Calu3 (cell line): ENCODE measurements at regions not wholly inside any gene's neighbourhood (a gene's known extent, or its start where the extent isn't known, plus 50 kb on each side); places are given as distances from the start of the nearest gene placed in this dataset.

Source experiments
- BruUV-seq: library from RNA; stranded (reverse); fragments of 400-500 nt; replicated peaks from 2 replicates; lab custom pipeline; 2021; lab: Mats Ljungman, UMichigan
- CTCF ChIA-PET: fragments of 300-600 bp; sonication (Branson Sonifier 250); formaldehyde crosslinking; loops from one replicate; lab custom pipeline; 2022; ENCODE audit warnings: antibody characterized with exemption; lab: Charles Lee
- DNase-seq: peaks from one replicate; pipeline ENCODE4 v3.0.0; 2022
- H3K27ac Mint-ChIP-seq: one replicate; pipeline ENCODE4 v1.8.0; 2022; ENCODE audit warnings: mixed read lengths; ENCODE audit not compliant: unreplicated experiment
- H3K27me3 Mint-ChIP-seq: one replicate; pipeline ENCODE4 v1.8.0; 2022; ENCODE audit warnings: mixed read lengths; ENCODE audit not compliant: unreplicated experiment
- H3K36me3 Mint-ChIP-seq: one replicate; pipeline ENCODE4 v1.8.0; 2022; ENCODE audit warnings: mild to moderate bottlenecking, moderate library complexity, mixed read lengths; ENCODE audit not compliant: insufficient read depth, unreplicated experiment
- H3K4me1 Mint-ChIP-seq: one replicate; pipeline ENCODE4 v1.8.0; 2022; ENCODE audit warnings: mild to moderate bottlenecking, low read depth, mixed read lengths; ENCODE audit not compliant: unreplicated experiment
- H3K4me3 Mint-ChIP-seq: one replicate; pipeline ENCODE4 v1.8.0; 2022; ENCODE audit warnings: mild to moderate bottlenecking, low read depth, moderate library complexity, mixed read lengths; ENCODE audit not compliant: unreplicated experiment
- H3K9me3 Mint-ChIP-seq: one replicate; pipeline ENCODE4 v1.8.0; 2022; ENCODE audit warnings: low read depth, mixed read lengths; ENCODE audit not compliant: unreplicated experiment
- intact Hi-C: fragments of 100-400 bp; cut with micrococcal nuclease; formaldehyde crosslinking; loops from one replicate; pipeline ENCODE4 v1.10.0; 2022; ENCODE audit not compliant: unreplicated experiment
- TF ChIP-seq, protein P1 (sequence below): fragments of 200-600 bp; IDR thresholded peaks from one replicate; pipeline ENCODE4 v1.8.0; 2022; ENCODE audit warnings: antibody characterized with exemption; ENCODE audit not compliant: unreplicated experiment

DNA sequence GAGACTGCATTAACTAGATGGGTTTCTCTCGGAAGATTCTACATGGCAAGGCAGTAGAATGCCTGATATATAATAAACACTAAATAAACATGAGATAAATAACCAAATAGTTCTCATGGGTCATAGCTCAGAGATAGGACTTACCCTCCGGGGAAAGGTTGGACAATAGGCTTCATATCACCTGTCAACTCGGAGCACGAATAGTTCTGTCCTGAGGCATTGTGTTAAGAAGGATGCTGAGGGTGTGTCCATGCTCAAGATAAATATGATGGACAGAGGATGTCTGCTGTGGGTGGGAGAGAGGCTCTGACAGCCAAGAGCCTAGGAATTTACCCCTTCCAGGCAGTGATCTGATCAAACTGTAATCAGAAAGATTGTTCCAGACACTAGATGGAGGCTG, 474.0 kb downstream of the MIAT start:
- Mint-ChIP-seq H3K36me3 (no peaks in the 10 kb centered on the region), H3K4me1 (peaks cover 54% of the 10 kb centered on the region), H3K4me3 (no peak overlapping the region), H3K27me3 (no peaks in the 10 kb centered on the region), H3K9me3 (no peaks in the 10 kb centered on the region), H3K27ac (no peak overlapping the region)
- intact Hi-C loops: no loop called here
- TF ChIP-seq, protein P1, sequence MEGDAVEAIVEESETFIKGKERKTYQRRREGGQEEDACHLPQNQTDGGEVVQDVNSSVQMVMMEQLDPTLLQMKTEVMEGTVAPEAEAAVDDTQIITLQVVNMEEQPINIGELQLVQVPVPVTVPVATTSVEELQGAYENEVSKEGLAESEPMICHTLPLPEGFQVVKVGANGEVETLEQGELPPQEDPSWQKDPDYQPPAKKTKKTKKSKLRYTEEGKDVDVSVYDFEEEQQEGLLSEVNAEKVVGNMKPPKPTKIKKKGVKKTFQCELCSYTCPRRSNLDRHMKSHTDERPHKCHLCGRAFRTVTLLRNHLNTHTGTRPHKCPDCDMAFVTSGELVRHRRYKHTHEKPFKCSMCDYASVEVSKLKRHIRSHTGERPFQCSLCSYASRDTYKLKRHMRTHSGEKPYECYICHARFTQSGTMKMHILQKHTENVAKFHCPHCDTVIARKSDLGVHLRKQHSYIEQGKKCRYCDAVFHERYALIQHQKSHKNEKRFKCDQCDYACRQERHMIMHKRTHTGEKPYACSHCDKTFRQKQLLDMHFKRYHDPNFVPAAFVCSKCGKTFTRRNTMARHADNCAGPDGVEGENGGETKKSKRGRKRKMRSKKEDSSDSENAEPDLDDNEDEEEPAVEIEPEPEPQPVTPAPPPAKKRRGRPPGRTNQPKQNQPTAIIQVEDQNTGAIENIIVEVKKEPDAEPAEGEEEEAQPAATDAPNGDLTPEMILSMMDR: no peak
- no TSS peak for BruUV-seq
- DNase-seq: no peak
- CTCF ChIA-PET: interaction anchor here (1.3 kb wide), 1 partner anchor 18 kb away, joined by 3 read pairs; no protein-coding TSS in a partner anchor

DNA sequence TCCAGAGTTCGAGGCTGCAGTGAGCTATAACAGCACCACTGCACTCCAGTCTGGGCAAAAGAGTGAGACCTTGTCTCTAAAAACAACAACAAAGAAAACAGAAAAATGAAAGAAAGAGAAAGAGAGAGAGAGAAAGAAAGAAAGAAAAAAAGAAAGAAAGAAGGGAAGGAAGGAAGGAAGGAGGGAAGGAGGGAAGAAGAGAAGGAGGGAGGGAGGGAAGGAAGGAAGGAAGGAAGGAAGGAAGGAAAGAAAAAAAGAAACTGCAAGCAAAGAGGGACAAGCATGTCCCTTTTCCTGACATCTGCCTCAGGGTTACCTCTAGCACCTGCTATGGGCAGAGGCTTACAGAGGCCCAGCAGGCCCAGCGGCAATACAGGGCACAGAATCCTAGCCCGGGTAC, 475.0 kb downstream of the MIAT start:
- Mint-ChIP-seq H3K4me1 (peaks cover 55% of the 10 kb centered on the region), H3K36me3 (no peaks in the 10 kb centered on the region), H3K27me3 (no peaks in the 10 kb centered on the region), H3K9me3 (no peaks in the 10 kb centered on the region), H3K4me3 (no peak overlapping the region), H3K27ac (peak overlapping the region; percentile 2)
- CTCF ChIA-PET: interaction anchor here (0.6 to 0.7 kb wide), 2 partner anchors 46 to 492 kb away, joined by 7 to 9 read pairs; no protein-coding TSS in a partner anchor
- BruUV-seq: no TSS peak
- TF ChIP-seq, protein P1: no peak
- intact Hi-C loops: no loop called here
- DNase-seq: no peak

DNA sequence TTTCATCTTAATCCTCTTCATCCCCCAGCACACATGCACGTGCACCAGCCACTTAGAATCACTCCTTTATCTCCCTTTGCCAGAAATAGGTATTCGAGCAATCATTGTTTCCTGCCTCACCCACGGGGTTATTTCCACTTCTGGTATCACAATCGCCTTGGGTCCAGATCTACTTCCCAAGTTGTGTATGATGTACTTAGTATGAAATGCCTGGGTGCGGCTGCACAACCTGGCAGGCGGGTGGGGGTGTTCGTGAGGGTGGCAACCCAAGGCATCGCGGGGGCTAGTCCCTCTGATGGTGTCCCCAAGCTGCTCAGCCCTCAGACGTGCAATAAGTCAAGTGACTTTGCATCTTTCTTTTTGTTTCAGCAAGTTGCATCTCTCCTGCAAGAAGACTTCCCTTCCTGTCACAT, 475.6 kb downstream of the MIAT start:
- TF ChIP-seq, protein P1: no peak
- no TSS peak for BruUV-seq
- Mint-ChIP-seq H3K4me1 (peaks cover 61% of the 10 kb centered on the region), H3K9me3 (no peaks in the 10 kb centered on the region), H3K27me3 (no peaks in the 10 kb centered on the region), H3K27ac (no peak overlapping the region), H3K36me3 (peaks cover 4% of the 10 kb centered on the region), H3K4me3 (no peak overlapping the region)
- intact Hi-C loops: no loop called here
- CTCF ChIA-PET: interaction anchor here (1.1 kb wide), 1 partner anchor 75 kb away, joined by 3 read pairs; no protein-coding TSS in a partner anchor
- no peak for DNase-seq

DNA sequence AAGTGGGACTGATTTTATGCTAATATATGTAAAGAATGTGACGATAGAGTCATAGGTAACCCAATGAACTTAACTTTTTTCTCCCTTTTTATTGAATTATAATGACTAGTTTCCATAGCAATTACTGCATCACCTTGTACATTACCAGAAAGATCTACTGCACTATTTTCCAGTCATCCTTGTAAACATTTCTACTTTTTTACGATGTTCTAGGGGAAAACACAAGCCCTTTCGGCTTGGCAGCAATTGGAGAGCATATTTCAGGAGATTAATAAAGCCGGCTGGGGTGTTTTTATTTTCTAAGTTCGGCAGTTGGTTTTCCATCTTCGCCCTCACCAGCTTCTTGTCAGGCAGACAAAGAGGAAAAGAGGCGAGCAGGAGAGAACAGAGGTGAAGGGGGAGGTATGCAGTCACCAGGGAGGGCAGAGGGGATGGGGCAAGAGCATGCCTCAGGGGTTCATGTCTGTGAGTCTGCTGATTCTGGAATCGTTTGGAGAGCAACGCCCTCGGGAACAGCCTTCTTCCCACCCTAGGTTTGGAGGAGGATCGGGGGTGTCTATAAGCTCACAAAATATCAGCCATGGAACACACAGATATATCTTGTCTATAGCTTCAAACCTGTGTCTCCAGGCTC, 476.4 kb downstream of the MIAT start:
- CTCF ChIA-PET: interaction anchor here (1.1 to 1.3 kb wide), 2 partner anchors 20 to 76 kb away, joined by 3 read pairs; no protein-coding TSS in a partner anchor
- H3K36me3 Mint-ChIP-seq: peaks cover 6% of the 10 kb centered on the region
- H3K27ac Mint-ChIP-seq: peak overlapping the region; percentile 44
- BruUV-seq: no TSS peak
- H3K27me3 Mint-ChIP-seq: no peaks in the 10 kb centered on the region
- H3K9me3 Mint-ChIP-seq: no peaks in the 10 kb centered on the region
- no peak for DNase-seq
- H3K4me3 Mint-ChIP-seq: no peak overlapping the region
- TF ChIP-seq, protein P1: no peak
- H3K4me1 Mint-ChIP-seq: peaks cover 62% of the 10 kb centered on the region
- intact Hi-C loops: no loop called here
